ENCODE measurements at regions not wholly inside any gene's neighbourhood (a gene's known extent, or its start where the extent isn't known, plus 50 kb on each side); places are given as distances from the start of the nearest gene placed in this dataset.

GRCh38 chr16:60274431-60275019 is 1540.4 kb upstream of the GOT2 start:
- H3K27me3 ChIP-seq (ENCODE audit: control insufficient read depth in 2 of 2, insufficient read depth in 2 of 2, low read length in 2 of 2), result no peaks in the 10 kb centered on the region
- no peak overlapping the region for H3K9ac ChIP-seq (ENCODE audit: low read depth in 1 of 2, low read length in 2 of 2)
- no peaks in the 10 kb centered on the region for H3K36me3 ChIP-seq (ENCODE audit: control insufficient read depth in 2 of 2, insufficient read depth in 2 of 2, low read length in 2 of 2)
- no peak overlapping the region for H3K4me3 ChIP-seq (ENCODE audit: low read length in 2 of 2)
- H3K9me3 ChIP-seq (ENCODE audit: control insufficient read depth in 2 of 2, low read length in 2 of 2), result no peaks in the 10 kb centered on the region
- H3K4me1 ChIP-seq (ENCODE audit: control insufficient read depth in 2 of 2, insufficient read depth in 2 of 2, low read length in 2 of 2), result no peaks in the 10 kb centered on the region
- H3K27ac ChIP-seq (ENCODE audit: low read depth in 2 of 2, low read length in 2 of 2), result no peak overlapping the region

DNA sequence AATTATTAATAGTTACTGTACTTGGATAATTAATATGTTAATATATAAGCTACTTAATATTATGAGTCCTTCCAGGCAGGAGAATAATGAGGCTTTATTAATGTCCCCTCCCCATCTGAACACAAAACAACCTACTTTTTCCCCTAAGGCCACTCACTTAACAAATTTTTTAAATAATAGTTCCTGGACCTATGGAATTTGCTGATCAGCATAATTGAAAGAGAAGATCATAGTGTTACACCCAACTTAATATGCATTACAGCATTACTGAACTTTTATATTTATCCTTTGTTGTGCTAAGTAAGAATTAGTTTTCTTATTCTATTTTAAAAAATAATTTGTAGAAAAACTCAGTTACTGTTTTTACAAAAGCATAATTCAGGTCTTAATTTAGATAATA is 1537.7 kb upstream of the GOT2 start:
- H3K27ac ChIP-seq (ENCODE audit: low read depth in 2 of 2, low read length in 2 of 2), result no peak overlapping the region
- H3K36me3 ChIP-seq (ENCODE audit: control insufficient read depth in 2 of 2, insufficient read depth in 2 of 2, low read length in 2 of 2), result no peaks in the 10 kb centered on the region
- H3K4me3 ChIP-seq (ENCODE audit: low read length in 2 of 2), result no peak overlapping the region
- H3K9ac ChIP-seq (ENCODE audit: low read depth in 1 of 2, low read length in 2 of 2), result no peak overlapping the region
- H3K4me1 ChIP-seq (ENCODE audit: control insufficient read depth in 2 of 2, insufficient read depth in 2 of 2, low read length in 2 of 2), result no peaks in the 10 kb centered on the region
- H3K9me3 ChIP-seq (ENCODE audit: control insufficient read depth in 2 of 2, low read length in 2 of 2), result no peaks in the 10 kb centered on the region
- no peaks in the 10 kb centered on the region for H3K27me3 ChIP-seq (ENCODE audit: control insufficient read depth in 2 of 2, insufficient read depth in 2 of 2, low read length in 2 of 2)

- Histone ChIP-seq H3K9ac (ENCODE audit: low read depth in 1 of 2, low read length in 2 of 2) (no peak overlapping the region), H3K9me3 (ENCODE audit: control insufficient read depth in 2 of 2, low read length in 2 of 2) (no peaks in the 10 kb centered on the region), H3K27ac (ENCODE audit: low read depth in 2 of 2, low read length in 2 of 2) (no peak overlapping the region)
Measured at GRCh38 chr16:60271025-60271771, 1537.1 kb upstream of the GOT2 start.

GRCh38 chr16:60261425-60261824 is 1527.3 kb upstream of the GOT2 start:
- H3K27me3 ChIP-seq (ENCODE audit: control insufficient read depth in 2 of 2, insufficient read depth in 2 of 2, low read length in 2 of 2), result no peaks in the 10 kb centered on the region

More at GRCh38 chr16:60271025-60271771, 1537.1 kb upstream of the GOT2 start:
- no peak overlapping the region for H3K4me3 ChIP-seq (ENCODE audit: low read length in 2 of 2)
- no peaks in the 10 kb centered on the region for H3K27me3 ChIP-seq (ENCODE audit: control insufficient read depth in 2 of 2, insufficient read depth in 2 of 2, low read length in 2 of 2)
- H3K36me3 ChIP-seq (ENCODE audit: control insufficient read depth in 2 of 2, insufficient read depth in 2 of 2, low read length in 2 of 2), result no peaks in the 10 kb centered on the region
- H3K4me1 ChIP-seq (ENCODE audit: control insufficient read depth in 2 of 2, insufficient read depth in 2 of 2, low read length in 2 of 2), result no peaks in the 10 kb centered on the region

DNA sequence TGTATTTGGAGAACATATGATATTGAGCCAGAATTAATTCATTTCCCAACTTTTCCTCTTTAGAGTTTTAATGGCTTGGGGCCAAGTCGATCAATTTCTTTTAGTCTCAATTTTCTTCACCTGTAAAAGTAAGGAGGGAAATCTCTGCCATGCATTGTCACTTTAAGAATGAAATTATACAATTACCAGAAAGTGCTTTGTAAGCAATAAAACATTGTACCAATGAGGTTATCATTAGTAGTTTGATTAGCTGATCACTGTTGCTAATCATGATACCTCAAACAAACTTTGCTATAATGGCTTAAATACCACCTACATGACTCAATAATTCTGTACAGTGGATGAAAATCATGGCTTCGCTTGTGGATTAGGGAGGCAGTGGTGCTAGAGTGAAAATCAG is 1525.8 kb upstream of the GOT2 start:
- Histone ChIP-seq H3K4me3 (ENCODE audit: low read length in 2 of 2) (no peak overlapping the region), H3K27ac (ENCODE audit: low read depth in 2 of 2, low read length in 2 of 2) (no peak overlapping the region), H3K9ac (ENCODE audit: low read depth in 1 of 2, low read length in 2 of 2) (no peak overlapping the region), H3K4me1 (ENCODE audit: control insufficient read depth in 2 of 2, insufficient read depth in 2 of 2, low read length in 2 of 2) (no peaks in the 10 kb centered on the region), H3K27me3 (ENCODE audit: control insufficient read depth in 2 of 2, insufficient read depth in 2 of 2, low read length in 2 of 2) (no peaks in the 10 kb centered on the region), H3K36me3 (ENCODE audit: control insufficient read depth in 2 of 2, insufficient read depth in 2 of 2, low read length in 2 of 2) (no peaks in the 10 kb centered on the region), H3K9me3 (ENCODE audit: control insufficient read depth in 2 of 2, low read length in 2 of 2) (no peaks in the 10 kb centered on the region)

More at GRCh38 chr16:60261425-60261824, 1527.3 kb upstream of the GOT2 start:
- Histone ChIP-seq H3K9ac (ENCODE audit: low read depth in 1 of 2, low read length in 2 of 2) (no peak overlapping the region), H3K36me3 (ENCODE audit: control insufficient read depth in 2 of 2, insufficient read depth in 2 of 2, low read length in 2 of 2) (no peaks in the 10 kb centered on the region), H3K27ac (ENCODE audit: low read depth in 2 of 2, low read length in 2 of 2) (no peak overlapping the region), H3K4me3 (ENCODE audit: low read length in 2 of 2) (no peak overlapping the region), H3K4me1 (ENCODE audit: control insufficient read depth in 2 of 2, insufficient read depth in 2 of 2, low read length in 2 of 2) (no peaks in the 10 kb centered on the region), H3K9me3 (ENCODE audit: control insufficient read depth in 2 of 2, low read length in 2 of 2) (no peaks in the 10 kb centered on the region)

GRCh38 chr16:60246086-60246485 is 1512.0 kb upstream of the GOT2 start:
- H3K4me3 ChIP-seq (ENCODE audit: low read length in 2 of 2), result no peak overlapping the region
- no peaks in the 10 kb centered on the region for H3K27me3 ChIP-seq (ENCODE audit: control insufficient read depth in 2 of 2, insufficient read depth in 2 of 2, low read length in 2 of 2)
- no peak overlapping the region for H3K9ac ChIP-seq (ENCODE audit: low read depth in 1 of 2, low read length in 2 of 2)
- H3K27ac ChIP-seq (ENCODE audit: low read depth in 2 of 2, low read length in 2 of 2), result no peak overlapping the region
- H3K4me1 ChIP-seq (ENCODE audit: control insufficient read depth in 2 of 2, insufficient read depth in 2 of 2, low read length in 2 of 2), result no peaks in the 10 kb centered on the region
- peaks cover 0 to 2% of the 10 kb centered on the region in 2 donors for H3K9me3 ChIP-seq (ENCODE audit: control insufficient read depth in 2 of 2, low read length in 2 of 2)
- no peaks in the 10 kb centered on the region for H3K36me3 ChIP-seq (ENCODE audit: control insufficient read depth in 2 of 2, insufficient read depth in 2 of 2, low read length in 2 of 2)

DNA sequence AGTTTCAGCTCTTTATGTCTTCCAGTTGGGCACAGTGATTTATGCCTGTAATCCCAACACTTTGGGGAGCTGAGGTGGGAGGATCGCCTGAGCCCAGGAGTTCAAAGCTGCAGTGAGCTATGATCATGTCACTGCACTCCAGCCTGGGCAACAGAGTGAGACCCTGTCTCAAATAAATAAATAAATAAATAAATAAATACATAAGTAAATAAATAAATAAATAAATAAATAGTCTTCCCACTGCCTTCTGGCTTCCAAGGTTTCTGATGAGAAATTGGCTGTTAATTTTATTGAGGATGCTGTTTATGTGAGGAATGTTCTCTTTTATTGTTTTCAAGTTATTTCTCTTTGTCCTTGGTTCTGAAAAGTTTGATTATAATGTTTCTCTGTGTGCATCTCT is 1507.6 kb upstream of the GOT2 start:
- no peak overlapping the region for H3K9ac ChIP-seq (ENCODE audit: low read depth in 1 of 2, low read length in 2 of 2)
- H3K9me3 ChIP-seq (ENCODE audit: control insufficient read depth in 2 of 2, low read length in 2 of 2), result peaks cover 0 to 2% of the 10 kb centered on the region in 2 donors
- H3K4me1 ChIP-seq (ENCODE audit: control insufficient read depth in 2 of 2, insufficient read depth in 2 of 2, low read length in 2 of 2), result no peaks in the 10 kb centered on the region
- no peaks in the 10 kb centered on the region for H3K36me3 ChIP-seq (ENCODE audit: control insufficient read depth in 2 of 2, insufficient read depth in 2 of 2, low read length in 2 of 2)
- no peak overlapping the region for H3K4me3 ChIP-seq (ENCODE audit: low read length in 2 of 2)
- H3K27me3 ChIP-seq (ENCODE audit: control insufficient read depth in 2 of 2, insufficient read depth in 2 of 2, low read length in 2 of 2), result no peaks in the 10 kb centered on the region
- no peak overlapping the region for H3K27ac ChIP-seq (ENCODE audit: low read depth in 2 of 2, low read length in 2 of 2)

DNA sequence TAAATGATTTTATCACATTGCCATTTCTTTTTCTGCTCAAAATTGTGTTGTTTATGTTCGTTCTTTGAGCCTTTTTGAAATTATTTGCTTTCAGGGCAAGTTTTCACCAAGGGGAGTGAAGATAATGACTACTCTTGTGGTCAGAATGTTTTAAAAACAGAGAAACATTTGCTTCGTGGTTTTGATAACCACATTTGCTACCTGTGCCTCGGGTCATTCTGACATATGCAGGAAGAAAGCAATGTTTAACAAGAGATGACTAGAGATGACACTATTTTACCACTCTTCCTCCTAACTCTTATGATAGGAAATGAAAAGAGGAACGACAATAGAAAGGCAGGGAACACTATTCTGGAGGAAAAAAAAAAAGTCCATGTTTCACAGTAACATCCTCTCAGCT is 1496.5 kb upstream of the GOT2 start:
- H3K4me1 ChIP-seq (ENCODE audit: control insufficient read depth in 2 of 2, insufficient read depth in 2 of 2, low read length in 2 of 2), result no peaks in the 10 kb centered on the region
- no peaks in the 10 kb centered on the region for H3K9me3 ChIP-seq (ENCODE audit: control insufficient read depth in 2 of 2, low read length in 2 of 2)
- no peak overlapping the region for H3K27ac ChIP-seq (ENCODE audit: low read depth in 2 of 2, low read length in 2 of 2)
- H3K9ac ChIP-seq (ENCODE audit: low read depth in 1 of 2, low read length in 2 of 2), result no peak overlapping the region
- H3K4me3 ChIP-seq (ENCODE audit: low read length in 2 of 2), result no peak overlapping the region
- no peaks in the 10 kb centered on the region for H3K27me3 ChIP-seq (ENCODE audit: control insufficient read depth in 2 of 2, insufficient read depth in 2 of 2, low read length in 2 of 2)
- no peaks in the 10 kb centered on the region for H3K36me3 ChIP-seq (ENCODE audit: control insufficient read depth in 2 of 2, insufficient read depth in 2 of 2, low read length in 2 of 2)

DNA sequence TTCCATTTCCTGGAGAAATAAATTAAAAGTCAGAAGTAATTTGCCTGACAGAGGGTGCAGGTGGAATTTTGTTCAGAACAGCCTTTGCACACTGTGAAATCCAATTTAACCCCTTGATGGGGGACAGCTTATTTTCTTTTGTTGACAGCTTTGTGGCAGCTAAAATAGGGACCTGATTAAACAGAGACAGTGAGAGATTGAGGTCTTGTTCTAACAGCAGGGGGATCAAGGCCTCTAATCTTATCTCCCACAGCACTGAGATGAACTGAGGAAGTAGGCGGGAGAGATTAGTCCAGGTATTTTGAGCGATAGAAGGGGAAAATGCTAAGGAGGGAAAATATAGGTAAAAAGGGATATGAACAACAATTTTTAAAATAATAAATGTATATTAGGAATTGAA is 1491.4 kb upstream of the GOT2 start:
- Histone ChIP-seq H3K4me1 (ENCODE audit: control insufficient read depth in 2 of 2, insufficient read depth in 2 of 2, low read length in 2 of 2) (no peaks in the 10 kb centered on the region), H3K36me3 (ENCODE audit: control insufficient read depth in 2 of 2, insufficient read depth in 2 of 2, low read length in 2 of 2) (no peaks in the 10 kb centered on the region), H3K27ac (ENCODE audit: low read depth in 2 of 2, low read length in 2 of 2) (no peak overlapping the region), H3K9ac (ENCODE audit: low read depth in 1 of 2, low read length in 2 of 2) (no peak overlapping the region), H3K9me3 (ENCODE audit: control insufficient read depth in 2 of 2, low read length in 2 of 2) (peaks cover 0 to 4% of the 10 kb centered on the region in 2 donors), H3K27me3 (ENCODE audit: control insufficient read depth in 2 of 2, insufficient read depth in 2 of 2, low read length in 2 of 2) (no peaks in the 10 kb centered on the region), H3K4me3 (ENCODE audit: low read length in 2 of 2) (no peak overlapping the region)

DNA sequence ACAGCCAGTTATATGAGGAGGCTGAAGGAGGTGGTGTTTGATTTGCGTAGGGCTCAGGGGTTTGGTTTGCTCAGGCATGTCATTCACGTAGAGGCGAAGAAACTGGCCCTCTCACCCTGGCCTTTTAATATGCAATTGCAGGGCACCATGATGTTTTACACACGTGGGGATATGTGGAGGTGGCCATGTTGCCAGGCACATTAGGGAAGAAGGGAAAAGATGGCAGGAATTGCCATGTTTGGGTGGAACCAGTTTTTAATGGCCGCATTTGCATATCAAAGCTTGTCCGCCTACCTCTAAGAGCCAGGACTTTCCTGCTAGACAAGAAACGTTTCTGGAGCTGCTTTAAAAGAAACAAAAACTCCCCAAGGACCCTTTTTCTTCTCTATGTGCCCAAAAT is 1483.7 kb upstream of the GOT2 start:
- Histone ChIP-seq H3K27me3 (ENCODE audit: control insufficient read depth in 2 of 2, insufficient read depth in 2 of 2, low read length in 2 of 2) (no peaks in the 10 kb centered on the region), H3K4me3 (ENCODE audit: low read length in 2 of 2) (no peak overlapping the region), H3K36me3 (ENCODE audit: control insufficient read depth in 2 of 2, insufficient read depth in 2 of 2, low read length in 2 of 2) (no peaks in the 10 kb centered on the region), H3K27ac (ENCODE audit: low read depth in 2 of 2, low read length in 2 of 2) (no peak overlapping the region), H3K9me3 (ENCODE audit: control insufficient read depth in 2 of 2, low read length in 2 of 2) (peaks cover 3 to 7% of the 10 kb centered on the region in 2 donors), H3K9ac (ENCODE audit: low read depth in 1 of 2, low read length in 2 of 2) (no peak overlapping the region), H3K4me1 (ENCODE audit: control insufficient read depth in 2 of 2, insufficient read depth in 2 of 2, low read length in 2 of 2) (no peaks in the 10 kb centered on the region)

Measured in mucosa of rectum (tissue), 2 donors.